ENCODE measurements at regions not wholly inside any gene's neighbourhood (a gene's known extent, or its start where the extent isn't known, plus 50 kb on each side); places are given as distances from the start of the nearest gene placed in this dataset.

DNA sequence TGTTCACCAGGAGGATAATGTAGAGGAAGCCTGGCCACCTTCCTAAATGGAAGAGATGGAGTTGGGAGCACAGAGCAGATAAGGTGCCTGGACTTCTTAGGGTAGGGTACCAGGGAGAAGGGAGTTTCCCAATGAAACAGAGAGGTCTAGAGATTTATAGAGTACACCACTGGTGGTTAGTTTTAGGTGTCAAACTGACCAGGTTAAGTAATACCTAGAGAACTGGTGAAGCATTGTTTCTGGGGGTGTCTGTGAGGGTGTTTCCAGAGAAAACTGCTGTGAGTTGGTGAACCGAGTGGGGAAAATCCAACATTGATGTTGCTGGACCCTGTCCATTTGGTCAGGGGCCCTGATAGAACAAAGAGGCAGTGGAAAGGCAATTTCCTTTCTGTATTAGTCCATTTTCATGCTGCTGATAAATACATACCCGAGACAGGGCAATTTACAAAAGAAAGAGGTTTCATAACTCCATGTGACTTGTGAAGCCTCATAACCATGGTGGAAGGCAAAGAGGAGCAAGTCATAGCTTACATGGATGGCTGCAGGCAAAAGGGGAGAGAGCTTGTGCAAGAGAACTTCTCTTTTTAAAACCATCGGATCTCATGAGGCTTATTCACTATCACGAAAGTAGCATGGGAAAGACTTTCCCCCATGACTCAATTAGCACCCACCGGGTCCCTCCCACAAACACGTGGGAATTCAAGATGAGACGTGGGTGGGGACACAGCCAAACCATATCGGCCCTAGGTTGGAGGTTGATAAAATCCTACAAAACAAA is 260.8 kb downstream of the CBLN2 start:
- Mint-ChIP-seq H3K36me3 (no peaks in the 10 kb centered on the region), H3K9me3 (no peaks in the 10 kb centered on the region), H3K27ac (no peak overlapping the region), H3K4me1 (no peaks in the 10 kb centered on the region), H3K4me3 (no peak overlapping the region), H3K27me3 (ENCODE audit: insufficient read depth, low read depth) (no peaks in the 10 kb centered on the region)
- H3F3A ChIP-seq (ENCODE audit: low read depth), result no peaks in the 10 kb centered on the region
- no peaks in the 10 kb centered on the region for H4K20me1 ChIP-seq (ENCODE audit: low read depth)
- TF ChIP-seq, protein P1, sequence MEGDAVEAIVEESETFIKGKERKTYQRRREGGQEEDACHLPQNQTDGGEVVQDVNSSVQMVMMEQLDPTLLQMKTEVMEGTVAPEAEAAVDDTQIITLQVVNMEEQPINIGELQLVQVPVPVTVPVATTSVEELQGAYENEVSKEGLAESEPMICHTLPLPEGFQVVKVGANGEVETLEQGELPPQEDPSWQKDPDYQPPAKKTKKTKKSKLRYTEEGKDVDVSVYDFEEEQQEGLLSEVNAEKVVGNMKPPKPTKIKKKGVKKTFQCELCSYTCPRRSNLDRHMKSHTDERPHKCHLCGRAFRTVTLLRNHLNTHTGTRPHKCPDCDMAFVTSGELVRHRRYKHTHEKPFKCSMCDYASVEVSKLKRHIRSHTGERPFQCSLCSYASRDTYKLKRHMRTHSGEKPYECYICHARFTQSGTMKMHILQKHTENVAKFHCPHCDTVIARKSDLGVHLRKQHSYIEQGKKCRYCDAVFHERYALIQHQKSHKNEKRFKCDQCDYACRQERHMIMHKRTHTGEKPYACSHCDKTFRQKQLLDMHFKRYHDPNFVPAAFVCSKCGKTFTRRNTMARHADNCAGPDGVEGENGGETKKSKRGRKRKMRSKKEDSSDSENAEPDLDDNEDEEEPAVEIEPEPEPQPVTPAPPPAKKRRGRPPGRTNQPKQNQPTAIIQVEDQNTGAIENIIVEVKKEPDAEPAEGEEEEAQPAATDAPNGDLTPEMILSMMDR (IDR thresholded peaks at IDR 0.05), result no peak
- TF ChIP-seq EZH2phosphoT487 (IDR thresholded peaks at IDR 0.05), result no peak
- TF ChIP-seq EZH2 (IDR thresholded peaks at IDR 0.05), result no peak
- no peaks in the 10 kb centered on the region for H3K4me1 ChIP-seq
- DNase-seq (ENCODE audit: low spot score), result no peak
- no peak overlapping the region for H3K4me2 ChIP-seq
- H3K9me3 ChIP-seq (ENCODE audit: low read depth), result no peaks in the 10 kb centered on the region
- H3K36me3 ChIP-seq, result no peaks in the 10 kb centered on the region
- H3K4me3 ChIP-seq, result no peak overlapping the region
- no peak overlapping the region for H2AFZ ChIP-seq (replicated peaks)
- H3K27me3 ChIP-seq, result no peaks in the 10 kb centered on the region
- no peak overlapping the region for H3K9ac ChIP-seq
- H3K79me2 ChIP-seq (ENCODE audit: low read depth), result no peaks in the 10 kb centered on the region
- H3K27ac ChIP-seq, result no peak overlapping the region

- no peak overlapping the region for H3K4me3 ChIP-seq
- TF ChIP-seq, protein P1 (IDR thresholded peaks at IDR 0.05), result no peak
- TF ChIP-seq EZH2 (IDR thresholded peaks at IDR 0.05), result no peak
- Mint-ChIP-seq H3K27ac (no peak overlapping the region), H3K27me3 (ENCODE audit: insufficient read depth, low read depth) (no peaks in the 10 kb centered on the region), H3K4me3 (no peak overlapping the region), H3K9me3 (peaks cover 17% of the 10 kb centered on the region), H3K36me3 (no peaks in the 10 kb centered on the region), H3K4me1 (no peaks in the 10 kb centered on the region)
- DNase-seq (ENCODE audit: low spot score), result no peak
- H3K4me2 ChIP-seq, result no peak overlapping the region
- no peaks in the 10 kb centered on the region for H4K20me1 ChIP-seq (ENCODE audit: low read depth)
- H3K36me3 ChIP-seq, result no peaks in the 10 kb centered on the region
- no peaks in the 10 kb centered on the region for H3K27me3 ChIP-seq
- no peaks in the 10 kb centered on the region for H3K9me3 ChIP-seq (ENCODE audit: low read depth)
- H3K27ac ChIP-seq, result no peak overlapping the region
- H3F3A ChIP-seq (ENCODE audit: low read depth), result no peaks in the 10 kb centered on the region
- H2AFZ ChIP-seq (replicated peaks), result no peak overlapping the region
- H3K9ac ChIP-seq, result no peak overlapping the region
- H3K4me1 ChIP-seq, result no peaks in the 10 kb centered on the region
- H3K79me2 ChIP-seq (ENCODE audit: low read depth), result no peaks in the 10 kb centered on the region
These were observed 271.1 kb downstream of the CBLN2 start for GRCh38 chr18:72273025-72273424.

DNA sequence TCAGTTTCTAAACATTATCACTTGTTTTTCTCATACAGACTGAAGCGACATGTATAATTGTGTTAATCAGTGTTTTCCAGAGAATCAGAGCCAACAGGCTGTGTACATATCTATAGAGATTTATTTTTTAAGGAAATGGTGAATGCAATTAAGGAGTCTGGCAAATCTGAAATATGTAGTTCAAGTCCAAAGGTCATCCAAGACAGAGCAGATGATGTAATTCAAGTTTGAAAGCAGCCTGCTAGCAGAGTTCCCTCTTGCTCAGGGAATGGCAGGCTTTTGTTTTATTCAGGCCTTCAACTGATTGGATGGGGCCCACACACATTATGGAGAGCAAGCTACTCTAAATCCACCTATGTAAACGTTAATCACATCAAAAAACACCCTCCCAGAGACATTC is 282.6 kb downstream of the CBLN2 start:
- Histone ChIP-seq H3K4me3 (no peak overlapping the region), H3K79me2 (ENCODE audit: low read depth) (no peaks in the 10 kb centered on the region), H3K4me2 (no peak overlapping the region), H3K27me3 (no peaks in the 10 kb centered on the region), H4K20me1 (ENCODE audit: low read depth) (no peaks in the 10 kb centered on the region), H3K4me1 (peaks cover 9% of the 10 kb centered on the region), H3K36me3 (no peaks in the 10 kb centered on the region), H3K9me3 (ENCODE audit: low read depth) (no peaks in the 10 kb centered on the region), H3K9ac (no peak overlapping the region), H3K27ac (no peak overlapping the region), H2AFZ (replicated peaks) (no peak overlapping the region), H3F3A (ENCODE audit: low read depth) (no peaks in the 10 kb centered on the region)
- TF ChIP-seq EZH2phosphoT487 (IDR thresholded peaks at IDR 0.05), result no peak
- no peak for TF ChIP-seq EZH2 (IDR thresholded peaks at IDR 0.05)
- TF ChIP-seq, protein P1 (IDR thresholded peaks at IDR 0.05), result no peak
- Mint-ChIP-seq H3K36me3 (no peaks in the 10 kb centered on the region), H3K4me3 (no peak overlapping the region), H3K4me1 (peaks cover 14% of the 10 kb centered on the region), H3K9me3 (no peaks in the 10 kb centered on the region), H3K27me3 (ENCODE audit: insufficient read depth, low read depth) (no peaks in the 10 kb centered on the region), H3K27ac (peak overlapping the region; percentile 13)
- DNase-seq (ENCODE audit: low spot score), result no peak
